ENCODE measurements at regions not wholly inside any gene's neighbourhood (a gene's known extent, or its start where the extent isn't known, plus 50 kb on each side); places are given as distances from the start of the nearest gene placed in this dataset.

GRCh38 chr4:64538219-64538618 lies 129.0 kb upstream of the TECRL start:
- no peak for TF ChIP-seq ZNF138 (CRISPR knock-in tag; IDR thresholded peaks at IDR 0.05; ENCODE audit: low read depth)
- TF ChIP-seq, protein P1, sequence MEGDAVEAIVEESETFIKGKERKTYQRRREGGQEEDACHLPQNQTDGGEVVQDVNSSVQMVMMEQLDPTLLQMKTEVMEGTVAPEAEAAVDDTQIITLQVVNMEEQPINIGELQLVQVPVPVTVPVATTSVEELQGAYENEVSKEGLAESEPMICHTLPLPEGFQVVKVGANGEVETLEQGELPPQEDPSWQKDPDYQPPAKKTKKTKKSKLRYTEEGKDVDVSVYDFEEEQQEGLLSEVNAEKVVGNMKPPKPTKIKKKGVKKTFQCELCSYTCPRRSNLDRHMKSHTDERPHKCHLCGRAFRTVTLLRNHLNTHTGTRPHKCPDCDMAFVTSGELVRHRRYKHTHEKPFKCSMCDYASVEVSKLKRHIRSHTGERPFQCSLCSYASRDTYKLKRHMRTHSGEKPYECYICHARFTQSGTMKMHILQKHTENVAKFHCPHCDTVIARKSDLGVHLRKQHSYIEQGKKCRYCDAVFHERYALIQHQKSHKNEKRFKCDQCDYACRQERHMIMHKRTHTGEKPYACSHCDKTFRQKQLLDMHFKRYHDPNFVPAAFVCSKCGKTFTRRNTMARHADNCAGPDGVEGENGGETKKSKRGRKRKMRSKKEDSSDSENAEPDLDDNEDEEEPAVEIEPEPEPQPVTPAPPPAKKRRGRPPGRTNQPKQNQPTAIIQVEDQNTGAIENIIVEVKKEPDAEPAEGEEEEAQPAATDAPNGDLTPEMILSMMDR (CRISPR knock-in tag; IDR thresholded peaks at IDR 0.05), result peak; percentile 50; the same call in 1 of the 2 replicates

All from HepG2 (cell line).